Glomerular visceral epithelial cell (primary cell): ENCODE measurements at regions not wholly inside any gene's neighbourhood (a gene's known extent, or its start where the extent isn't known, plus 50 kb on each side); places are given as distances from the start of the nearest gene placed in this dataset.

Source experiments
- DNase-seq: peaks from one replicate; pipeline ENCODE4 v3.0.0-alpha.2; 2016; ENCODE audit errors: extremely low spot score

- DNase-seq = no peak
Measured at GRCh38 chr12:13386323-13387039, 190.0 kb downstream of the EMP1 start.

GRCh38 chr12:13383379-13383778 is 186.9 kb downstream of the EMP1 start:
- DNase-seq = no peak

DNA sequence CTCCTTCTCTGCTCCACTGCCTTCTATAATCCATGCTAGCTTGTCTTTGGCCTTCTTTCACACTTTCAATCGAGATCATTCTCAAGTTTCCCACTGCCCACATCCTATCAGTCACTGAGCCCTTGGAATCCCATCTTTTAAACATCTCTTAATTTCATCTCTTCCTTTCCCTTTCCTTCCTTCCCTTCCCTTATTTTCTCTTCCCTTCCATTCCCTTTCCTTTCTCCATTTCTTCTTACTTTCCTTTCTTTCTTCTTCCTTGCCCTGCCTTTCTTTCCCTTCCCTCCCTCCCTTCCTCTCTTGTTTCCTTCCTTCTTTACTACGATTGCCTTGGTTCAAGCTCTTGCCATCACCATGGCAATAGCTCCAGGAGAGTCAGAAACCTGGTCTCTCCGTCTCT is 183.8 kb downstream of the EMP1 start:
- DNase-seq = no peak

DNA sequence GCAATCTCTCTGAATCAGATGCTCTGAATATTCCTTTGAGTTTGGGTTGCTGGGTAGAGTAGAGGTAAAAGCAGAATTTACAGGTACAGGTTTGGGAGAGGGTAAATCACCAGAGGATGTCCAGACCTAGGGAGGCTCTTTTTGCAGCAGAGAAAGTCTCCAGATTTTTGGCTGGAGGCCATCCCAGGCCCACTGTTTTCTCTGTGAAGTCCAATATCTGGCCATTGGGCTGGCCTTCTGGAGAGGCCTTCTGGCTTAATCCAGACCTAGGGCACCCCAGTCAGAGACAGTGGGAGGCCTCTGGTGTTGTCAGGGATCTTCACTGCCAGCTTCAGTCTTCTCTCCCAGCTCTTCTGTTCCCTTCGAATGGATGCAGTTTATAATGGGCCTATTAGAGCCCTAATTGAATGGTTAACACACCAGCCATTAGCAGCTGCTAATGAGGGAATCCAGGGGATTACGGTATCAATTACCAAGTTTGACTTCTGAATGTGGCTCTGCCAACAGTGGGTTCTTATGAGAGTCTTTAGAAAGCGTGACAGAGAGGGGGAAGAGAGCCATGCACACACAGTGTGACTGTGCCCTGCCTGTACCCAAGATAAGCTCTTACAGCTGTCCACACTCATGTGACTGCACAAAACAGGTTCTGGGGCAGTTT is 183.1 kb downstream of the EMP1 start:
- DNase-seq = no peak

DNA sequence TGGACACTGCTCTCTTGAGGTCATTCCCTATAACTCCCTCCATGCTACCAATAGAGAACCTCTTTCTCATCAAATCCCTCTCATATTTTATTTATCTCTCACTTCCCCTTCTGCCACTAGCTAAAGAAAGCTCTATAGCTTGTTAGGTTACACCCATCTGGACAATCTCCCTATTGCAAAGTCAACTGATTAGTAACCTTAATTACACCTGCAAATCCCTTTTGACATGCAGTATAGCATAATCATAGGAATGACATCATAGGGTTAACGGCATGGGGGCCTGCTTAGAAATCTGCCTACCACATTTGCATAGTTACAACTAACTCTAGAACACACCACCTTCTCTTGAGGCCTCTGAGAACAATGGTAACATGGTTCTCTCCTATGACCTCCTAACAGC is 181.2 kb downstream of the EMP1 start:
- no peak for DNase-seq

- DNase-seq = no peak
Measured at GRCh38 chr12:13376610-13377373, 180.3 kb downstream of the EMP1 start.

- no peak for DNase-seq
Measured at GRCh38 chr12:13375583-13376345, 179.2 kb downstream of the EMP1 start.

GRCh38 chr12:13374793-13375192 is 178.3 kb downstream of the EMP1 start:
- DNase-seq = no peak

DNA sequence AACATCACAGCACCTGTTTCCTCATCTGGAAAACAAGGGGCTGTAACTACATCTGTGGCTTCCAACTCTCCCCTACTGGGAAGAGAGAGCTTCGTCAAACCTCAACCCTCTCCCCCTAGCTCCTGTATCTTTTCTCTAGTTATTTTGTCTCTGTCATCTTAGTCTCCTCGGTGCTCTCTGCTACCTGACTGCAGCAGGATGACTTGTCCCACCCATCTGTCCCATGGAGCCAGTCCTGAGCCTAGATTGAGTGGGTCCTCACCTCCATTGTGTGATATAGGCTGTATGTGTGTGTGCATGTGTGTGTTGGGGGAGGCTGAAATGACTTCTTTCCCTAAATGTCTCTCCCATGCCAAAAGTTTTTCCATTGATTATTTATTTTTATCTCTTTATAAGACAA is 177.3 kb downstream of the EMP1 start:
- DNase-seq = no peak

DNA sequence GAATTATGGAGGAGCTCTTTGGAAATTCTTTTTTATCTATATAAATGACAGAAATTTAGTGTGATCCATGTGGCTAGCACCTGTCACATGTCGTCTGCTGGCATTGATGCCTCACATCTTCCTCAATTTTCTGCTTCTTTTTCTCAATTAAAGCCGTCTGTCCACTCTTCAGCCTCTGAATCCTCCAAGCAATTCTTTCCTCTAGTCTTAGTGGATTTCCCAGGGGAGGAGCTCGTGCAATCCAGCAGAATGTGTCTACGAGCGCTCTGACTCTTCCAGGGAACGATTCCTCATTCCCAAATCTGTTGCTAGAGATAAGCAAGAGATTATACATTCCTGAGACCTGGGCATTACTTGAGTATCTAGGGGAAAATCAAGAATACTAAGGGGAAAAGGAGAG is 176.6 kb downstream of the EMP1 start:
- no peak for DNase-seq

- no peak for DNase-seq
Measured at GRCh38 chr12:13372386-13372785, 175.9 kb downstream of the EMP1 start.

DNA sequence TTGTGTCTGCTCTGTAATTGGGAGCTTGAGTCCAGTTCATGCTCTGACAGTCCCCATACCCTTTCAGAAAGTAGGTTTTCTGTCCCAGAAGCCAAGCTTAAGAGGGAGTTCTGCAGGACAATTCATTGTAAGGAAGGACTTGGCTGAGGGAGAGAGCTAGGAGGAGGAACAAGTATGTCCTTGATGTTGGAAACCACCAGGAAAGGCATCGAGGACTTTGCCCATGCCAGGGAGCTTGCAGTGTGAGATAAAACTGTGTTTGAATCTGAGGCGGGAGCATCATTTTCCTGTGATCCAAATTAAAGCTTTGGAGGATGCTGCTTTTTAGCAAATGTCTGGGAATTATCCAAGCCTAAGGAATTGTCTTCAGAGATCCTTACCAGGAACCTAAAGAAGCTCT is 175.3 kb downstream of the EMP1 start:
- DNase-seq = no peak

DNA sequence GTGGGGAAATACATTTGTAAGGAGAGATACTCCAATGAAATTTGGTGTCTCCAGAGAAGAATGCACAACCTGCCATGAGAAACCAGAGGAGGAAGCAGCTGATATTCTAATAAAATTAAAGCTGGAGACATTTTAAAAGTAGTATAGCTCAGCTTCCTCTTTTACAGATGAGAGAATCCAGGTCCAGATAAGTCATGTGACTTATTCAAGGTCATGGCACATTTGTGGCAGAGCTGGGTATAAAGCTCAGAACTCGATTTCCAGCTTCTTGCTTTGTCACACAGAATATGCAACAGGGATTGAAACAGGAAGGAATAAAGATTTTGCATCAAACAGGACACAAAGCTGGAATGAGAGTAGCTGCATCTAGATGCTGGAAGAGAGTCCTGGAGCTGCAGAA is 174.8 kb downstream of the EMP1 start:
- no peak for DNase-seq

DNA sequence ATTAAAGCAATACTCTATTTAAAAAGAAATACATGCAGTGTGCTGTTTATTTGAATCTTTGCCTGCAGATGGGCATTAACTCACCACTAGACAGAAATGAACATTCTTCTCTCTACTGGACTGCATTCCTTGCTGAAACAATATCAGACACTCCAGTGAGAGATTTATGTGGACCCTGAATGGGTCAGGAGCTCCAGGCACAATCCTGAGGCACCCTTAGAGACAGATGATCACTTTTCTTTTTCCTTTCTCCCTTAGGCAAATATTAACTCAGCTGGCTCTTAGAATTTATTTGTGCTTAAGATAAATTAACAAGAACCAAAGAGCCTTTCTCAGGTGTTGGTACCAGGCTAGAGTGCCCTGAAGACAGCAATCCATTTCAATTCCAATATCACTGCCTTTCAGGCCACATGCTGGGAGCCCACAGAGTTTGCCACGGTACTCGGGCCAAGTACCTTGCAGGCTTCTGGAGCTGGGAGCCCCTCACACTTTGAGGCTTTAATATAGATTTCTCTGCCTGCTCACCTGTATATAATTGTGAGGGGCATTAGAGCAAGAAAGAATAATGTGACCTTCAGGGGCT is 173.0 kb downstream of the EMP1 start:
- DNase-seq = no peak

DNA sequence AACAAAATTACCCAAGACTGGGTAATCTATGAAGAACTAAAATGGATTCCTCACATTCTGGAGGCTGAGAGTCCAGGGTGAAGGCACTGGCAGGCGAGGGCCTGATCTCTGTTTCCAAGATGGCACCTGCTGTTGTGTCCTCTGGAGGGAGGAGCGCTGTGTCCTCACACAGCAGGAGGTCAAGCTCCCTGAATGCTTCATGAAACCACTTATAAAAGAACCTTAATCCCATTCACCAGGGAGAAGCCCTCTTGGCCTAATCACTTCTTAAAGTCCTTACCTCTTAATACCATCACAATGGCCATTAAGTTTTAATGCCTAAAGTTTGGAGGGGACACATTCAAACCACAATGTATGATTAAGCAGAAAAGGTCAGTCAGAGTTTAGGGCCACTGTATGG is 172.4 kb downstream of the EMP1 start:
- DNase-seq = no peak

GRCh38 chr12:13368431-13368830 is 171.9 kb downstream of the EMP1 start:
- DNase-seq = no peak

DNA sequence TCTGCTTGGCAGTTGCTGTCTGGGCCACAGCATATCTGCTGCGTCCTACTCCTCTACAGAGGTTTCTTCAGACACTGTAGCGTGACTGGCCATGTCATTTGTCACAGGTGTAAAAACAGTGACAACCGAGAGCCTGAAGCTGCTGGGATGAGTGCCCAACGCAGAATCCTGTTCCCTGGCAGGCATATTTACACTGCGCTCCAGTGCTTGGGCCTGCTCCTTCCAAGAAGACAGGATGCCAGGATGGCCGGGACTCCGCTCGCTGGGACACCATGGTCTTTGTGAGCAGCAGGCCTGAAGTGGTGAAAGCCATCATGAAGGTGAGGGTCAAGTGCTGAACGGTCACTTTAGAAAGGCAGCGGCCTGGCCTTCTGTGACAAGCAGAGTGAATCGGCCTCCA is 171.4 kb downstream of the EMP1 start:
- DNase-seq = no peak

GRCh38 chr12:13365748-13366366 is 169.3 kb downstream of the EMP1 start:
- no peak for DNase-seq

DNA sequence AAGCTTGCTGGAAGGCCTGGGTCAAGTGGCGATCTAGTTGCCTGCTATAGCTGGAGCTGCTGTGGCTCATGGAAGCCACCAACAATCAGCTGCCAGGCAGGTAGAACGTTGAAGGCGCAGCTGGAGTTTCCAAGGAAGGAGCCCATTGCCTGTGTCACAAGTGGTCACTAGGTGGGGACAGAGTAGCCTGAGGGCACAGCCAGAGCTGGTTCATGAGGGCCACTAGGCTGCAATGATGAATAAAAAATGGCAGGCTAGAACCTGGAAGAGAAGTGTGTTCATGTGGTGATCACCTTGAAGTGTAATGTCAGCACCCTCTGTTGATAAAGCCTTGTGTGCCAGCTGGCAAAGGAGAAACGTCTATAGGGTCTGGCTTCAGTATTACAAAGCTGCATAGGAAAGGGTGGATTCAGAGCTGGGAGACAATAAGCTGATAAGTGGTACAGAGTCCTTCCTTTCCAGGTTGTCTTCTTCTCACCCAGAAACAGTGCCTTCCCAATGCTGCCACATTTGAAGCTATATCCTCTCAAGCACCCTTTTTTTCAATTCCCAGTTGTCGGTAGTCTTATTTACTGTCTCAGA is 165.8 kb downstream of the EMP1 start:
- peak; percentile 53 for DNase-seq

GRCh38 chr12:13359636-13360035 is 163.1 kb downstream of the EMP1 start:
- no peak for DNase-seq

DNA sequence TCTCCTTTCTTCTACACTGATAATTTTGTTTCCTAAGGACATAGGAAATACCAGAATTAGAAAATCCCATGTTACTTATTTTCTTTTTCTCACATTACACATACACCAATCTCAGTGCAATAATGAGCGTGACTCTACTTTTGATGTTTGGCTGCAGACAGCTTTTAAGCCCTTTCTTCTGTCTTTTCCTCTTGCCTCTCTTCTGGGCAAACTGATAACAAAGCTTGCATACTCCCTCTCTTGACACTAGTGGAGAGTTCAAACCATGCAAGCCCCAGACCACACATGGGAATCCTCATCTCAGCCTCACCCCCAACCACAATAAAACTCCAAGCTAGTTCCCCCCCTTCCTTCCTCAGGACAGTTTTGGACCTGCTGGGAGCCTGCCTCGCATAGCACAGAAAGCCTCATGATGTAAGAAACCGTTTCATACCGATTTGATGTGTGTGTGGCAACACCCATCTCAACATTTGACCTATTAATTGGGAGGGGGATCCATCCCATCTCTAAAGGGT is 161.9 kb downstream of the EMP1 start:
- no peak for DNase-seq
